ENCODE measurements at regions not wholly inside any gene's neighbourhood (a gene's known extent, or its start where the extent isn't known, plus 50 kb on each side); places are given as distances from the start of the nearest gene placed in this dataset.

- TF ChIP-seq POLR2A (IDR thresholded peaks at IDR 0.05) (no peak), CTCF (IDR thresholded peaks at IDR 0.05) (no peak)
- WGBS, 2 donors = 96 to 99% methylated on average over 5 of the region's 5 CpGs
- H3K4me3 ChIP-seq (ENCODE audit: low read depth, poor library complexity, severe bottlenecking) = no peak overlapping the region
- intact Hi-C loops (cut with DNase I; ENCODE audit: low total_unique reads) = no loop called here
- DNase-seq (ENCODE audit: low spot score in 2 of 2) = peak in 1 of 2 donors; percentile 42
Measured at GRCh38 chr3:194081826-194082225, 54.1 kb upstream of the HES1 start.

GRCh38 chr3:194082743-194083636 is 53.0 kb upstream of the HES1 start:
- peak in 1 of 2 donors; percentile 87 for DNase-seq (ENCODE audit: low spot score in 2 of 2)
- no peak overlapping the region for H3K4me3 ChIP-seq (ENCODE audit: low read depth, poor library complexity, severe bottlenecking)
- intact Hi-C loops (cut with DNase I; ENCODE audit: low total_unique reads) = no loop called here
- TF ChIP-seq CTCF (IDR thresholded peaks at IDR 0.05) = no peak
- no peak for TF ChIP-seq POLR2A (IDR thresholded peaks at IDR 0.05)
- WGBS, 2 donors = 59 to 73% methylated on average over 16 to 18 of the region's 18 CpGs

GRCh38 chr3:194083637-194084224 is 52.2 kb upstream of the HES1 start:
- no peak overlapping the region for H3K4me3 ChIP-seq (ENCODE audit: low read depth, poor library complexity, severe bottlenecking)
- WGBS, 2 donors = 75 to 84% methylated on average over 6 of the region's 6 CpGs
- peak in 1 of 2 donors; percentile 57 for DNase-seq (ENCODE audit: low spot score in 2 of 2)
- TF ChIP-seq POLR2A (IDR thresholded peaks at IDR 0.05) (no peak), CTCF (IDR thresholded peaks at IDR 0.05) (no peak)
- intact Hi-C loops (cut with DNase I; ENCODE audit: low total_unique reads) = no loop called here

DNA sequence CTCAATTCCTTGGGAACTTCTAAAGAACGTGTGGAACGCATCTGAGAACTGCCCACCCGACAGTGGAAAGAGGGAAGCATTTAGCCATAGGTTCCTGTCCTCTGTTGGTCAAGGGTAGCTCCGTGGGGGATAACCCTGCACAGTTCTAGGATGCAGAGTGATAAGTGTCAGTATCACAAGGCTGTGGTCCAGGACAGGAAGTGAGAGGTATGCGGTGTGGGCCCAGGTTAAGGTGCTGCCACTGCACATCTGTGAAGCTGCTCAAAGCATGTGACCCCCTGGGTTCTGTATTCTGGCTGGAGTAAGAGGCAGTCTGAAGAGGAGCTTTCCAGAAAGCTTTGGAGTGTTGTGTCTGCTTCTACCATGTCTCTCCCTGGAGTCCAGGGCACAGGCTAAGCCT is 51.7 kb upstream of the HES1 start:
- no peak for TF ChIP-seq CTCF (IDR thresholded peaks at IDR 0.05)
- TF ChIP-seq POLR2A (IDR thresholded peaks at IDR 0.05) = no peak
- WGBS, 2 donors = 85 to 90% methylated on average over 5 of the region's 5 CpGs
- DNase-seq (ENCODE audit: low spot score in 2 of 2) = peak in 1 of 2 donors; percentile 56

More for the DNA sequence above, 51.7 kb upstream of the HES1 start:
- H3K4me3 ChIP-seq (ENCODE audit: low read depth, poor library complexity, severe bottlenecking) = no peak overlapping the region
- intact Hi-C loops (cut with DNase I; ENCODE audit: low total_unique reads) = no loop called here

All from lower leg skin (tissue), 4 donors.